KBM-7 (cell line): ENCODE measurements at regions not wholly inside any gene's neighbourhood (a gene's known extent, or its start where the extent isn't known, plus 50 kb on each side); places are given as distances from the start of the nearest gene placed in this dataset.

Source experiments
- DNase-seq: peaks from one replicate; pipeline ENCODE4 v3.0.0-alpha.2; 2015
- in situ Hi-C: fragments of 300-500 bp; cut with MboI; formaldehyde crosslinking; loops from 2 replicates; pipeline ENCODE4 v1.14.3; 2020; ENCODE audit warnings: low sequenced_read_pairs, low pct_unique_long_range_greater_than_20kb, mixed read lengths

DNA sequence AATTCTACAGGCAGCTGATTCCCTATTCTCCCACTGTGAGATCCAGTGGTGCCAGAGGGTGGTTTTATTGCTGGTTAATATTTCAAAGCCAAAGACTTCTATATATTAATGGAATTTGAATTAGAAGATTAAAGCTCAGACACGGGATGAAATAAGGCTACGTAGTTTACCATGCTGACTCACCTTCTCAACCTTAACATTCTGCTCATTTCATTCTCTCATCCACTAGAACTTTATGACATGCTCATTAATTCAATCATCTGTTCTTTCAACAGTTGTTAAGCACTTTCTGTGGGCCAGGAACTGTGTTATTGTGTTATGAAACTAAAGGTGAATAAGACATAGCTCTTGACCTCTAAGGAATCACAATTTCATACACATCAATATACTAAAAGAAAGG is 456.9 kb upstream of the MAP3K7 start:
- DNase-seq: no peak
- in situ Hi-C loops: no loop called here

DNA sequence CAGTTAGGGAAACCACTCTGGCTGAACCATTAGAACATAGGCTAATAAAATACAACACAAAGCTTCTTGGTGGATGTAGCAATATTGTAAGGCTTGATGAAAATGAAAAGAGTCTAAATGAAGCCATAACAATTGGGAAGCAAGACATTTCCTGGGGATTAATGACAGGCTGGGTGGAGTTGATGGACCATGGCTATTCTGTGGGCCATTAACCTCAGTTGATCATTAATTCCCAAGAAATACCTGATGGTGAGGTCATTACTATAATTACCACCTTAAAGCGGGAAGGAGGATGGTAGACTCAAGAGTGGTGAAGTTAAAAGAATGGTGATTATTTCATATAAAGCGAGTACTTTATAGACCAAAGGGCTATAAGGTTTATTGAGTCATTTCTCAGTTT is 455.8 kb upstream of the MAP3K7 start:
- in situ Hi-C loops: no loop called here
- no peak for DNase-seq

DNA sequence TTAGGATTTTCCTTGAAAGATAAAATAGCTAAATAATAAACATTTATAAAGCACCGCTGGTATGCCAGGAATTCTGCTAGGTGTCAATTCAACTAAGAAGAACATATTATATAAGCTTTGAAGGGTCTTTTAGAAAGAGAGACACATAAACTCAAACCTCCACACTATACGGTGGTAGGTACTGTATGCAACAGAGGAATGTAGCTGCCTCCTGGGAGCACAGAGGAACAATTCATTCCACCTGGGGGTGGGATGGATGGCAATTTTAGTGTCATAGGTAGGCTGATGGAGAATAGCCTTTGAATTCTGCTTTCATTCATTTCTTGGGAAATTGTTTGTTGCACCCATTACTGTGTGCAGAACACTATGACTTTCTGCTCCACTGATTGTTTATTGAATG is 447.1 kb upstream of the MAP3K7 start:
- no peak for DNase-seq
- in situ Hi-C loops: no loop called here

DNA sequence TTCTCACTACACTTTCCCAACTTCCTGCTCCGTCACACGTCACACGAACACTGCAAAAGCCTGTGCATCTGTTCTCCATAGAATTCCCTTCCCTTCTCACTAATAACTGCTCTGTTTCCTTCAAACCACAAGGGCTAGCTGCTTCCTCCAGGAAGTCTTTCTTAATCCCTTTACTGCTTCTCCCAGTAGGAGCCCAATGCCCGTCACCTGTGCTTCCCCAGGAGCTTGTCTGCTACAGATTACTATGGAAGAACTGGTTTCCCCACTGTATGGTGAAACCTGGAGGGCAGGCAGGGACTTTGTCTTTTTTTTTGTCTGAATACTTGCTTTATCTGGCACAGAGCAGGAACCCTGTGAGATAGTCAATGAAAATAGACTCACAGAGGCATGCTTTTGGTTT is 444.7 kb upstream of the MAP3K7 start:
- in situ Hi-C loops: no loop called here
- no peak for DNase-seq

DNA sequence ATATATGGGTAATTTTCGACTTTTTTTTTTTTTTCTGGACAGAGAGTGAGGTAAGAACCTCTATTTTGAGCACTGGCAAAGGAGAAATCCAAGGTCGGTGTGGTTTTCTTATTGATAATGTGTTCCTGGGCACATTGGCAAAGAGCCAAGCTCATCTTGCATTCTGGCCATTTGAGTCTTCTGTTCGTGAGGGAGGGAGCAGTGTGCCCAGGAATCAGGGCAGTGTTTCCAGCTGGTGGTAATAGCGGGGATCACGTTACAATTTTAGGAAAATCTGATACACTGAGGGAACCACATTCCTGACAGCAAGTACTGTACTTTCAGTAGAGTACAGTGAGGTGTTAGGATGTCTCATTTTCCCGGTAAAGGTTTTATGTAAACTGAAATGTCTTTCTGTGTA is 442.3 kb upstream of the MAP3K7 start:
- in situ Hi-C loops: no loop called here
- DNase-seq: no peak

DNA sequence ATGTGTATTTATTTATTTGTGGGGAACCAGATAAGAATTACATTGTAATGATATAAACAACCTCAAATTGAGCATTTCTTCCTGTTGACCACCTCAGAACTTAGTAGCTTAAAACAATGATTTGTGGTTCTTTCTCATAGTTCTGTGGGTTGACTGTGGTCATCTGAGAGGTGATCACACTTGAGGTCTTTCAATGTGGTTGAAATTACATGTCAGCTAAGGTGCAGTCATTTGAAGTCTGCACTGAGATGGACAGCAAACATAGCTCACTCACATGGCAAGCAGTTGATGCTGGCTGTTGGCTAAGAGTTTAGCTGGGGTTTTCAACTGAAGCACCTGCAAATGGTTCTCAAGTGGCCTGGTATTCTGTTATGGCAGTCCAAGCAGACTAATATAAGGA is 436.7 kb upstream of the MAP3K7 start:
- in situ Hi-C loops: no loop called here
- DNase-seq: no peak

DNA sequence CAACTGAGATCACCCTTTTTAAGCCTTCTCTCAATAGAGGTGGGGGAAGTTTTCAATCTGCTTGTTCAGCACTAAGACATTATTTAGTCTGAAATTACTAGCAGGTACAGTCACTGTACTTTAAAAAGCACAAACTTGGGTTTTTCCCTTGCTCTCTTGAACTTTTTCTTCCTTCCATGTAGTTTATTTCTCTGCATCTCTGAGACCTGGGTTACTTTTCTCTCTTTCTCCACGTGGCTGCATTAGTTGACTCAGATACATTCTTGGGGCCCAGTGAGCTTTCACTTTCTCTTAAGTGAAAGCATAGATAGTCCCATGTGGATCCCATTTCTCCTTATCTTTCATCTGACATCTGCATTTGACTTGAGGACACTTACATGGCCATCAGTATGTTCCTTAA is 433.9 kb upstream of the MAP3K7 start:
- in situ Hi-C loops: no loop called here
- no peak for DNase-seq

DNA sequence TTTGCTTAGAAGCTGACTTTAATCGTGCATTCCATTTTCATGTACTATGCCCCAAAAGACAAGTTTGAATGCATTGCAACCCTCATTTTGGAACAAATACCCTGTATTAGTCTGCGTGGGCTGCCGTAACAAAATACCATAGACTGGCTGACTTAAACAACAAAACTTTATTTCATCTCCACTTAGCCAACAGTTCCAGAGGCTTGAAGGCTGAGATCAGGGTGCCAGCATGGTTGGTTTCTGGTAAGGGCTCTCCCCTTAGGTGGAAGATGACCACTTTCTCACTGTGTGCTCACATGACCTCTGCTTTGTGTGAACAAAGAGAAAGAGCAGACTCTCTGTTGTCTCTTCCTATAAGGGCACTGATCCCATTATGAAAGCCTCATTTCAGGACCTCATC is 431.7 kb upstream of the MAP3K7 start:
- in situ Hi-C loops: no loop called here

DNA sequence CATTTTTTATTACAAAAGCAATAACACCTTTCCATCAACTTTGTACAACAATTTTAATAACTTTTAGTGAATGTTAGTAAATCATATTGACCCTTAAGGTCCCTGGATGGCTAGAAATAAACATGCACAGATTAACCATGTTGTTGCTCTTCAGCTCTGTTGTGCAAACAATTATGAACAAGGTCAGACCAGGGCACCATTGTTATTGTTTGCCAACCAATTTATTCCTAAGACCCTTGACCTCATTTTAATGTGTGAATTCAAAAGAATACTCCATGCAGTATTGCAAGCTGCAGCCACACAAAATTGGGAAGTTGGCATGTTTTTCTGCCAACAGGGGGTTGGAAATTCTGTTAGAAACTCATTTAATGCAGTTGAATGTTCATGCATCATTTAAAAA is 426.6 kb upstream of the MAP3K7 start:
- in situ Hi-C loops: no loop called here
- DNase-seq: no peak

More for the DNA sequence above, 431.7 kb upstream of the MAP3K7 start:
- no peak for DNase-seq

DNA sequence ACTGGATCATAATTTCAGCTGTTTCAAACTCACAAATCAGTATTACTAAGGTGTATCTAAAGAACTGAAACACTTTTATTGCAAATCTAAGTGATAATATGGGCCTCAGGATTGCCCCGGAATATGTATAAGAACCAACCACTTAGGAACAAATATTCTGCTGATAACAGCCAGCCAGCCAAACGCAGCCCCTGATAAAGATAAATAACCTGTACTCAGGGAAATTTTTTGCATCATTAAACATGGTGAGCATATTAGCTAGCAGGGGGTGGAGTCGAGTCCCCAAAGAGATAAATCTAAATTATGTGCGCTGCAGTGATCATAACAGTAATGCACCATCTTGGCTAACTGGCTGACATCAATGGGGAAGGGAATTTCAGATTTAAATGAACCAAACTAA is 410.2 kb upstream of the MAP3K7 start:
- in situ Hi-C loops: no loop called here
- DNase-seq: no peak

DNA sequence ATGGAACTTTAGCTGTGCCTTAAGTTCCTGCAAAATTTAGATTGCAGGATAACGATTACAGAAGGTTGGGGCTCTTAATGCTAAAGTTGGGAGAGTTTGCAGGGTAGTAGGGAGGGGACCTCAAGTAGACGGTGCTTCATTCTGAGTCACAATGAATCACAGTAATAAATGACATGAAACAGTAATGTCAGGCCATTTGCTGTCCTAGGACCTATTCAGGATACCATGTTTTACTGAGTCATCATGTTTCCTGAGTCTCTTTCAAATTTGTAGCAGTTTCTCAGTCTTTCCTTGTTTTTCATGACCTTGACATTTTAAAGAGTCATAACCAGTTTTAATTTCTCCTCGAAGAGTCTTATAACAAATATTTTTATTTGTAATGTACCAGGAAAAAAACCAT is 406.9 kb upstream of the MAP3K7 start:
- in situ Hi-C loops: no loop called here
- no peak for DNase-seq

DNA sequence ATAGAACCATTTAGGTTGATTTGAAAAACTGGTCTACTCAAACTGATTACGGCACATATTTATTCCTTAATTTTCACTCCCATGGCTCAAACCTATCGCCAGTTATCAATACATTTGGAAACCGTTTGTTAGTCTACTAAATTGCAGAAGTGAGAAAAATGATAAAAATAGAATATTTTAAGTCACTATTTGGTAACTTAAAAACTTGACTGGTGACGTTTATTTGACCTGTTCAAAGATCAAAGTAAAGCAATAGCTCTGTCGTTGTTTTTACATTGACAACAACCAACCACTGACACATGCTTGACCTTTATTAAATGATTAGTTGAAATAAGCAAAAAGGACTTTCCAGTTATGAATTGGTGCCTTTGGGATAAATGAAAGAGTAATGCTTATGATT is 402.9 kb upstream of the MAP3K7 start:
- in situ Hi-C loops: no loop called here
- DNase-seq: no peak

DNA sequence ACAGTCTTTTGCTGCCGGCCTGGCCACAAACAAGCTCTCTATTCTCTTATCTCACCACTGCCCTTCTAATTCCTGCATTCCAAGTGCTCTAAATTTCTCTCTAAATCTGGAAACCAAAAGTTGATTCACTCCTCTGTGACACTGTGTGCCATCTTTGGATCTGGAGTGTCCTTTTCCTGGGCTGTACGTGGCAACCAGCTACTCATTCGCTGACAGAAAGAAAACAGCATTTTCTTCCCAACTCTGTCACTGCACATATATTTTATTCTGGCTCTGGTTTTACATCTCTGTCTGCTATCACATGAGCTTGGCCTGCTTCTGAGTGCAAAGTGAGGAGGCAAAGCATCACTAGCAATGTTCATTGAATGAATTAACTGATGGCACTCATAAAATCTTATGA is 397.2 kb upstream of the MAP3K7 start:
- no peak for DNase-seq
- in situ Hi-C loops: no loop called here

DNA sequence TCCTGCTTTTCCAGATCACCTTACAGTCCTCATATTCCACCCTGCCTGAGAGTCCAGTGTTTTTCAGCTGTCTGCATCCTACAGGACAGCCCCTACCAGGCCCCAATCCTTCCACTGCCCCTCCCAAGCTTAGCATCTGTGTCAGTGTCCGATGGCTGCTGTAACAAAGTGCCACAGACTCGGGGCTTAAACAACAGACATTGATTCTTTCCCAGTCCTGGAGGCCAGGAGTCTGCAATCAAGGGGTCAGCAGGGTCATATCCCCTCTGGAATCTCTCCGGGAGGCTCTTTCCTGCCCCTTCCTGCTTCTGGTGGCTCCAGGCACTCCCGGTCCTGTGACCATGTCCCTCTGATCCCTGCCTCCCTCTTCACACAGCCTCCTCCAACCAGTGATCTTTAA is 396.6 kb upstream of the MAP3K7 start:
- in situ Hi-C loops: no loop called here
- no peak for DNase-seq

DNA sequence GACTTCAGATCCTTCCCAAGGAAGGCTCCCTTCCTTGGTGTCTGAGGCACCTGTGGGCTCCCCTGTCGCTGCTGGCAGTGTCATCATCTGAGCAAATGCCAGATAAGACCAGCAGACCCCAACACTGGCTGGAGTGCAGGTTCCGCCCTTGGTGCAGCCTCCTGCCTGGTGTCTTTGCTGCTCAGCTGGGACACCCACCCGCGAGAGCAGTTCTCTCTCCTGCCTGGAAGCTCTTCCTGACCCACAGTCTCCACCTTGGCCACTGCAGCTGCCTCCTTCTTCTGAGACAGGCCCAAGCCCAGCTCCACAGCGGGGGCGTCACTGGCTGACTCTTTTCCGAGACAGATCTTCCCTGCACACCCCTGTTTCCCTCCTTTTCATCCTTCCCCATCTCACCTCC is 395.7 kb upstream of the MAP3K7 start:
- no peak for DNase-seq
- in situ Hi-C loops: no loop called here

DNA sequence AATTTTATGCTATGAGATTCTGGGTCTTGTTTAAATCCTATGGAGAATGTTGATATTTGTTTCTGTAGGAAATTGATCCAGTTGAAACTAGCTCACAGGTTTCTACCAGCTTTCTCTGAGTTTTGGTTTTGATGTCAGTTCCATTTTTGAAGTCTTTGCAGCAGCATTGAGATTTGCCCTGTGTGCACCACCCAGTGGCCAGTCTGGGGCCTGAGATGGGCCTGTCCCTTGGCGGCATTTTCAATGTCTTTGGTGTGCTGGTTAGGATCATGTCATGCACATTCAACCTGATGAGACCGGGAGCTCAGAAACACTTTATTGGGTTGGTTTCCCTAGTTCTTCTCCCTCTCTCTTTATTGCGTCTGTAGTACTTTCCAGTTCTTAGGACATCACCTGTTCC is 395.2 kb upstream of the MAP3K7 start:
- in situ Hi-C loops: no loop called here
- no peak for DNase-seq

DNA sequence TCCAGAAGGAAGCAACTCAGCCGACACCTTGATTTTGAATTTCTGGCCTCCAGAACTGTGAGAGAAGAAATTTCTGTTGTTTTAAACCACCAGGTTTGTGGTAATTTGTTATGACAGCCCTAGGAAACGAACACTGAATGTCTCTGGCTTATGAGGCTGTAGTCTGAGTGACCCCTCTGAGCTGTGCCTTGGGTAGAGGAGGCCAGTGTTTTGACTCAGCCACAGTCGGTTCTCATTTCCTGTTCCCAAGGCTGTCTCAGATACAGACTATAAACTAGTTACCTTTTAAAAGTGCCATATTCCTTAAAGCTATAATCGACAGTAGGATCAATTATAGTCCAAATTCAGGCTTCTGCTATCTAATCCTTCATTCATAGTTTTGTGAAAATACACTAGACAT is 391.2 kb upstream of the MAP3K7 start:
- in situ Hi-C loops: no loop called here
- DNase-seq: no peak

DNA sequence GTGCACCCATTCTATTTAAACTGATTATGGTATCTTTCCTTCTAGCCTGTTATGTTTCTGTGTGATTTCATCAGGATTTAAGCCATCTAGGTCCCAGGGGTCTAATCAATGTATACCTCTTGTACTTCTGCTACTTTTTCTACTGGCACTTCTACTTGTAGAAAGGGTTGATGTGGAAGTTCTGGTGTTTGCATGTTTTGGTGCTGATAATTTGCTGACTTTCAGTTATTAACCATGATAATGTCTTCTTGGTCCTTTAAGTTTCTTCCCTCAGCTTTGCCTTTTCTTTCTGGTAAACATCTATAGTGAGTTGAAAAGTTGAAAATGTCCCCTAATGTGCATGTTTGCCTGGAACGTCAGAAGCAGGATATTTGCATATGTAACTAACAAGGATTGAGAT is 390.6 kb upstream of the MAP3K7 start:
- in situ Hi-C loops: no loop called here
- DNase-seq: no peak

DNA sequence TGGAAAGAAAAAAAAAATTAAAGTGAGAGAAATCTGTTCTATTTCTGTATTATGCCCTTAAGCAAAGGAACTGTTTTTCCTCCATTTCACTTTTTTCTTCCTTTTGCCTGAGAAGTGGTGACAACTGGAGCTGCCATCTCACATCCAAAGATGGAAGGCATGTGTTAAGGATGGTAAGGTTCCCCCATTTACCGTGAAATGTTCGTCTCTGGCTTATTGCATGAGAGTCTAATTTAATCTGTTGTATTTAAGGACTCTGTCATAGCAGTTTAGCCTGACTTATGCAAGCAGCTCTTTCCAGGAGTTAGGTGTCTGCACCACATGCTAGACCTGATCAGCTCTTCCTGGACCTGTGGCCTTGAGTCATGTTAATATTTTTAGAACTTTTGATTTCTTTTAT is 389.5 kb upstream of the MAP3K7 start:
- DNase-seq: no peak
- in situ Hi-C loops: no loop called here

DNA sequence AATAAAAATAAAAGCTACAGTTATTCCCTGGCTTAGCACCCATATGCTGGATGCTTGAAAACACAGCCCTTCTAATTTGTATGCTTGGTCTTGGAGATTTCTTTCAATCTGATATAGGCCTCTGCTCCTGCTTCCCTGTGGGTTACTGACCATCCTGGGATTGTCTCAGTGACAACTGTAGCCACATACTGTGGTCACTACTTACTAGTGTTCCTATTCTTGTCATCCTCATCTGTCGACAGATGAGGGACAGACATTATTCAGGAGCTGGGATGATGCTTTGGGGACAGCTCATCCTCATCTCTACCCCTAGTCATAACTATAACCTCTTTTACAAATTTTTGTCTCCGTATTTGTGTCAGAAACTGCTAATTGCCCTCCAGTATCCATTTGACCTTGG is 388.9 kb upstream of the MAP3K7 start:
- DNase-seq: no peak
- in situ Hi-C loops: no loop called here

DNA sequence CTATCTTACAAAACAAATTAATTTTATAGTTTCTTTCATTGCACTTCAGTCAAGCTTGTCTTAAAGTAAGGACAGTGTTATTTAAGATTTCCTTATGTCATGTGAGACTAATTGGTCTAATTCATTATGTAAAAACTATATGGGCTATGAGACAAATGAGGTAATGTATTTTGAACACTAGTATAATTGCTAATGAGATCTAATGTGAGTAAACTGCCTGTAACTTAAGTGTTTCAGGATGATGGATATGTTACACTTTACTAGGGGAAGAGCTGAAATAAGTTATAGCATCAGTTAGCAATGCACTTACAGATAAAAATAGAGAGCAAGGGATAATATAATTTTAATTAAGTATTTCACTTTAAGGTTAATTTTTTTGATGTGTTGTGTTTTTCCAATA is 386.3 kb upstream of the MAP3K7 start:
- DNase-seq: no peak
- in situ Hi-C loops: no loop called here

DNA sequence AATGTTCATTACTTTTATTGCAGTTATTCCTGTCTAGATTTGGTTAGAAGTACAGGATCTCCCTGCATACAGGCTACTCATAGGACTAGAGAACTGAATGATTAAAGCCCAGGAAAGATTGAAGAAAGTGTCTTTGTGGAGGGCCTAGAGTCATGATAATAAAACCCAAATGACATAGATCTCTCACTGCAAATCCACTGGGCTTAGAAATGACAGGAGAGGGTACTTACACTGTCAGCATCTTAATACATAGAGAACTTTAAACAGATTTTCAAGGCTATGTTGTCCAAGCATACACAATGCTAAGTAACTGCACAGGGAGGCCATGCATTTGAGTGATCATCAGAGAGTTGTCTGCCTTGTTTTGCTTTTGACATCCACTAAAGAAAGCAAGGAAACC is 383.8 kb upstream of the MAP3K7 start:
- DNase-seq: no peak
- in situ Hi-C loops: no loop called here
